Esophagus squamous epithelium (tissue), 5 donors: ENCODE measurements at regions not wholly inside any gene's neighbourhood (a gene's known extent, or its start where the extent isn't known, plus 50 kb on each side); places are given as distances from the start of the nearest gene placed in this dataset.

Experiments used
- DNase-seq: peaks from one replicate; lab custom pipeline; 2025; lab: John Stamatoyannopoulos, UW
- H3K27ac ChIP-seq, 4 donors: fragments of 200-600 bp; sonication (generic); one replicate each; pipeline ENCODE4 v1.5.1; 2016 to 2019; ENCODE audit warnings: mild to moderate bottlenecking in 1 of 4
- H3K27me3 ChIP-seq, 4 donors: fragments of 200-600 bp; sonication (generic); 1 replicate in 3 of 4; 2 replicates in 1 of 4; pipeline versions ENCODE4 v1.5.1 to v1.6.0; 2017 to 2021; ENCODE audit warnings: antibody characterized with exemption in 1 of 4
- H3K36me3 ChIP-seq, 3 donors: fragments of 200-600 bp; sonication (generic); one replicate each; pipeline ENCODE4 v1.5.1; 2016 to 2019
- H3K4me1 ChIP-seq, 3 donors: fragments of 200-600 bp; sonication (generic); one replicate each; pipeline ENCODE4 v1.5.1; 2017 to 2019
- H3K4me3 ChIP-seq, 4 donors: fragments of 200-600 bp; sonication (generic); 1 replicate in 3 of 4; 2 replicates in 1 of 4; pipeline ENCODE4 v1.5.1; 2016 to 2019; ENCODE audit warnings: mild to moderate bottlenecking in 2 of 4, moderate library complexity in 1 of 4
- H3K9me3 ChIP-seq, 3 donors: fragments of 200-600 bp; sonication (generic); one replicate each; pipeline ENCODE4 v1.5.1; 2016 to 2019
- POLR2A ChIP-seq, 4 donors: fragments of 450-650 bp; IDR thresholded peaks; one replicate each; pipeline ENCODE4 v1.6.1; 2017; ENCODE audit warnings: antibody characterized with exemption in 4 of 4, mild to moderate bottlenecking in 4 of 4, moderate library complexity in 3 of 4
- WGBS, 2 donors: methylation state at CpG; one replicate each; pipeline ENCODE4 v1.1.5; 2018; 5-methylcytosine and 5-hydroxymethylcytosine counted together
- intact Hi-C: fragments of 100-400 bp; cut with DNase I; formaldehyde crosslinking; loops from one replicate; pipeline ENCODE4 v1.15.0; 2022
- TF ChIP-seq, protein P1 (sequence below), 6 experiments: fragments of 450-650 bp in 4 of 6; fragments of 200-600 bp in 2 of 6; sonication (generic) in 2 of 6; IDR thresholded peaks; one replicate each; pipeline ENCODE4 v1.5.1; 2016 to 2019; ENCODE audit warnings: antibody characterized with exemption in 6 of 6, mild to moderate bottlenecking in 4 of 6, moderate library complexity in 4 of 6
- donor health status: DM: yes; HTN: yes; CAD: no.

DNA sequence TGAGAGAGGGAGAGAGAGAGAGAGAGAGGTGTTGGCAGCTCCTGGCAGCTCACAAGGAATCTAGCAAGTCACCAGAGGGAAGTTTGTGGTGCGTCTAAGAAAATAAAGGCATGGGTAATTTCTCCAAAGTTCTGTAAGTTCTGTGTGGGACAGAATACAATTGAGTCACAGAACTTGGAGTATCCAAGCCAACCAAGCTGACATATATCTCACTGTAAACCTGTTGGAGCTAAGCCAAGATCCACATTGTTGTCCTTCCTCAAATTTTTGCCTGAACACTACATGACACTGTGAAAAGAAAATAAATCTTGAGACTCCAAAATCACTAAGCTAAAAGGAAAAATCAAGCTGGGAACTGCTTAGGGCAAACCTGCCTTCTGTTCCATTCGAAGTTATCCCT lies 436.7 kb downstream of the MEI4 start:
- 31 to 35% methylated on average over 2 of the region's 2 CpGs for WGBS, 2 donors
- no peaks in the 10 kb centered on the region for H3K27me3 ChIP-seq
- H3K36me3 ChIP-seq, result no peaks in the 10 kb centered on the region
- no peak overlapping the region for H3K27ac ChIP-seq
- DNase-seq, result no peak
- no peaks in the 10 kb centered on the region for H3K9me3 ChIP-seq
- TF ChIP-seq POLR2A (IDR thresholded peaks at IDR 0.05), result no peak
- TF ChIP-seq, protein P1, sequence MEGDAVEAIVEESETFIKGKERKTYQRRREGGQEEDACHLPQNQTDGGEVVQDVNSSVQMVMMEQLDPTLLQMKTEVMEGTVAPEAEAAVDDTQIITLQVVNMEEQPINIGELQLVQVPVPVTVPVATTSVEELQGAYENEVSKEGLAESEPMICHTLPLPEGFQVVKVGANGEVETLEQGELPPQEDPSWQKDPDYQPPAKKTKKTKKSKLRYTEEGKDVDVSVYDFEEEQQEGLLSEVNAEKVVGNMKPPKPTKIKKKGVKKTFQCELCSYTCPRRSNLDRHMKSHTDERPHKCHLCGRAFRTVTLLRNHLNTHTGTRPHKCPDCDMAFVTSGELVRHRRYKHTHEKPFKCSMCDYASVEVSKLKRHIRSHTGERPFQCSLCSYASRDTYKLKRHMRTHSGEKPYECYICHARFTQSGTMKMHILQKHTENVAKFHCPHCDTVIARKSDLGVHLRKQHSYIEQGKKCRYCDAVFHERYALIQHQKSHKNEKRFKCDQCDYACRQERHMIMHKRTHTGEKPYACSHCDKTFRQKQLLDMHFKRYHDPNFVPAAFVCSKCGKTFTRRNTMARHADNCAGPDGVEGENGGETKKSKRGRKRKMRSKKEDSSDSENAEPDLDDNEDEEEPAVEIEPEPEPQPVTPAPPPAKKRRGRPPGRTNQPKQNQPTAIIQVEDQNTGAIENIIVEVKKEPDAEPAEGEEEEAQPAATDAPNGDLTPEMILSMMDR (IDR thresholded peaks at IDR 0.05), result no peak
- H3K4me3 ChIP-seq, result no peak overlapping the region
- no peaks in the 10 kb centered on the region for H3K4me1 ChIP-seq
- intact Hi-C loops, result no loop called here

- intact Hi-C loops, result no loop called here
- no peak for DNase-seq
- Histone ChIP-seq H3K4me1 (no peaks in the 10 kb centered on the region), H3K4me3 (no peak overlapping the region), H3K9me3 (no peaks in the 10 kb centered on the region), H3K27ac (no peak overlapping the region), H3K27me3 (no peaks in the 10 kb centered on the region), H3K36me3 (no peaks in the 10 kb centered on the region)
- 14 to 30% methylated on average over 1 of the region's 1 CpG for WGBS, 2 donors
- TF ChIP-seq, protein P1 (IDR thresholded peaks at IDR 0.05), result no peak
- TF ChIP-seq POLR2A (IDR thresholded peaks at IDR 0.05), result no peak
These were observed 441.1 kb downstream of the MEI4 start for GRCh38 chr6:78093906-78094305.

GRCh38 chr6:78101387-78101786 lies 448.5 kb downstream of the MEI4 start:
- H3K36me3 ChIP-seq, result no peaks in the 10 kb centered on the region
- intact Hi-C loops, result no loop called here
- no peaks in the 10 kb centered on the region for H3K27me3 ChIP-seq
- no peaks in the 10 kb centered on the region for H3K4me1 ChIP-seq
- no peak overlapping the region for H3K4me3 ChIP-seq
- H3K9me3 ChIP-seq, result no peaks in the 10 kb centered on the region
- TF ChIP-seq POLR2A (IDR thresholded peaks at IDR 0.05), result no peak
- TF ChIP-seq, protein P1 (IDR thresholded peaks at IDR 0.05), result no peak
- no peak for DNase-seq
- 79 to 82% methylated on average over 1 of the region's 1 CpG for WGBS, 2 donors
- H3K27ac ChIP-seq, result no peak overlapping the region

DNA sequence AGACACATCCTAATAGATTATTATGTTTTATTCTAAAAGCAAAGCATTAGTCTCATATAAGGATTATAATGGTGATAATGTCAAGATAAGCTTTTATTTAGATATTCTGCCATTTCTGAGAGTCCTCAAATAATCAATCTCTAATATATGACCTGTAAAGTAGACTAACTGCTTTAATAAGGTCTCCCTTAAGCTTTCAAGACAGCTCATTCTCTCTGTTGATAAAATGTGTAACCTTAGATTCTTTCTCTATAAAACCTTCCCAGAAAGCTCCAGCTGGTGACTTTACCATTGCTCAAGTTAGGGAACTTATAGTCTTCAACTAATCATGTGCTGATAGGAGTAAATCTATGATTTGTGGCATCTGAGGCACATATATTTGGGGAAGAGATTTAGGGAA lies 457.8 kb downstream of the MEI4 start:
- no peaks in the 10 kb centered on the region for H3K27me3 ChIP-seq
- TF ChIP-seq POLR2A (IDR thresholded peaks at IDR 0.05), result no peak
- TF ChIP-seq, protein P1 (IDR thresholded peaks at IDR 0.05), result no peak
- intact Hi-C loops, result no loop called here

DNA sequence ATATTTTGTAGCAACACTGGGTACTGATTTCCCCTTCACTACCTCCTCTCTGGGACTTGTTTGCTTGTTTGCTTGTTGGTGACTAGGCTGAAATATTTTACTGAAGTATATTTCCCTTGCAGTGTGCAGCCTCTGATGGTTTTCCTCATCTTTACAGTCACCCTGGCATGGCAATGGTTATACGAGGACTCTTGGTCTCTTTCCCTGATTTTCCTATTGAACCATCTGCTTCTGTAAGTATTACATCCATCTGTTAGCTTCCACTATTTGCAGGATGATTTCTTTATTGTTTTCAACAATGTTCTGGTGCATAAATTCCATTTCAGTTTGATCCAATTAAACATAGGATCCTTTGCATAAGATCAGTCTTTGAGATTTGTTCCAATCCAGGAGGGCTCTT lies 465.1 kb downstream of the MEI4 start:
- TF ChIP-seq, protein P1 (IDR thresholded peaks at IDR 0.05), result no peak
- TF ChIP-seq POLR2A (IDR thresholded peaks at IDR 0.05), result no peak
- no peaks in the 10 kb centered on the region for H3K4me1 ChIP-seq
- H3K9me3 ChIP-seq, result peaks cover 0 to 10% (median 0%) of the 10 kb centered on the region in 3 donors
- no peak overlapping the region for H3K4me3 ChIP-seq
- WGBS, 2 donors, result 57 to 60% methylated on average over 1 of the region's 1 CpG
- intact Hi-C loops, result no loop called here
- no peak overlapping the region for H3K27ac ChIP-seq
- no peak for DNase-seq
- no peaks in the 10 kb centered on the region for H3K36me3 ChIP-seq
- no peaks in the 10 kb centered on the region for H3K27me3 ChIP-seq

More for the DNA sequence above, 457.8 kb downstream of the MEI4 start:
- Histone ChIP-seq H3K4me3 (no peak overlapping the region), H3K36me3 (no peaks in the 10 kb centered on the region), H3K9me3 (no peaks in the 10 kb centered on the region), H3K27ac (no peak overlapping the region), H3K4me1 (no peaks in the 10 kb centered on the region)
- no peak for DNase-seq
